GM21619 (cell line): ENCODE measurements at regions not wholly inside any gene's neighbourhood (a gene's known extent, or its start where the extent isn't known, plus 50 kb on each side); places are given as distances from the start of the nearest gene placed in this dataset.

Experiments used
- ATAC-seq: cut with Tn5 transposase; IDR thresholded peaks from one replicate; pipeline ENCODE4 v1.9.1; 2021; ENCODE audit not compliant: unreplicated experiment

DNA sequence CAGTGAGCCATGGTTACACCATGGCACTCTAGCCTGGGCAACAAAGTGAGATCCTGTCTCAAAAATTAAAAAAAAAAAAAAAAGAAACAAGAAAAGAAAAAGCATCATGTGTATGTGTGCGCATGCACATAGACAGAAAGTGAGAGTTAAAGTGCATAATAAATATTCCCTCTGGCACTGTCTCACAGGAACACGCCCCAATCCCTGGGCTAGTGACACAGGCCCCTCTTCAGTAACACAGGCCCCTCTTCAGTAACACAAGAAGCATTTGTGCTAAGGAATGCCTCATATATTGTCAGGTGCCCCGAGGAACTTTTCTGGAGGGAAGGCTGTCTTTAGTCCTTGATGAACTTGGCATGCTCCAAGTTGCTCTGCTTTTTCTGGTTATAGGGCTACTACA, 57.5 kb downstream of the RPL27A start:
- no peak for ATAC-seq

DNA sequence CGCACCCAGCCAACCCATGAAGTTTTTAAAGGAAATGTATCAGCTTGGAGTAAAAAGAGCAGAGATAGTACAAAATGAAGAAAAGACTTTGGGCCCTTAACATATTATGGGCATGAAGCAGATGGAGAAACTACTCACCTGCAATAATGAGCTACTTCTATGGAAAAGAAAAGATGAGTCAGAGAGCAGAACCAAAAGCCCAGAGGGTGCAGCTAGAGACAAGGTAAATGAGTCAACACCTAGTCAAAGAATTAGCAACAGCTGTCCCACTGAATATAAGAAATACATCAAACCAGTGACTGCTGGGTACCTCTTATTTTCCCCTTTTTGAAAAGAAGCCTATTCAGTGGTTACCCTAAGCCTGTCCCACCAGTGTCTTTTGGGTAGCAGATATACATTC, 61.8 kb downstream of the RPL27A start:
- ATAC-seq, result no peak

DNA sequence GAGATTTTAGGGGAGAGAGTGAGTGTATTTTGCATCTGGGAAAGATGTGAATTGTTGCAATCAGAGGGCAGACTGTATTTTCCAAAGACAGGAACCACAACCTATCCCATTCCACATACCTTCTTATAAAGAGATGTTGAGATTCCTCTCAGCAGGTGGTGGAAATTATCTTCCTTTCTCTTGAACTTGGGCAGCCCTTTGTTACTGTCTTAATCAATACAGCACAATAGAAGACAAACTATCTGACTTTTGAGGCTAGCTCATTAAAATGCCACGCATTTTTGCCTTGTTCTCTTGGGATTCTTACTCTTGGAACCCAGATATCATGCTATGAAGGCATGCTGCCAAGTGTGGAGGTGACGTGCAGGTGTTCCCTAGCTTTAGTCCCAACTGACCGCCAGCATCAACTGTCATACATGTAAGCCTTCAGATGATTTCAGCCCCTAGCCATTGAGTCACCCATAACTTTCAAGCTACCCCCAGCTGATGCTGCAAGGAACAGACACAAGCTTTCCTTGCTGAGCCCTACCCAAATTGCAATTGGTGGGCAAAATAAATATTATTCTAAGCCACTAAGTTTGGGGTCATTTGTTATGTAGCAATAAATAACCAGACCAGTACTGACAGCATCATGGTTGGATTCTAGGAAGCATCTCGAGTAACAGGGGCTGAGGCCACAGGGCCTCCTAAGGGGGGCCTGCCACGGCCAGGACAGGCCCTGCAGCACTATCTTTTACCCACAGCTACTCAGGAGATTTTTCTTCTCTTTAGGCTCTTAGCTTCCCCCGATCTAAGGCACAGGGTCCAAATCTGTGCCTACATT, 63.0 kb downstream of the RPL27A start:
- ATAC-seq, result no peak

DNA sequence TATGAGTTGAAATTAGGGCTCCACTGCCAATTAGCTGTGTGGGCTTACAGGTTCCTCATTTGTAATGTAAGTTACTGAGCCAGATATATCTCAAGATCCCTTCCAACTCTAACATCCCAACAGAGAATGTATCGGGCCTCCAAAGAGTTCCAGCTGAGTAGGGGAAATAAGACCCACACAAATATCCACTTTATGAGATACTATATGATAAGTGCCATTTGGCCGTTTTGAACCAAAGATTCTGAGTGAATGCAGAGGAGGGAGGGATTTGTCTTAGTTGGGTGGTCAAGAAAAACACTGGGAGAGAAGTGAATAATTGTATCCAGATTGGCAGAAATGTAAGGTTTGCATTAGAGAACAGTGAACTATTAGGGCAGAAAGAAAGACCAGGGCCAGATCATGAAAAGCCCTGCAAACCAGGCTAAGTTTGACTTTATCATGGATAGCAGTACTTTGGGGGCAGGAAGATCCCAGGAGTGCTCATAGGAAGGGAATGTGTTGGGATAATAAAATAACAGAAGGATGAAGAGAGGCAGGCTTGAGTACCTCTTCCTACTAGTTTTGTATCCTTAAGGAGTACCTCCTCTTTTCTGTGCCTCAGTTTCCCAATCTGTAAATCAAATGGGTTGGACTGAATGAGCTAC, 63.9 kb downstream of the RPL27A start:
- no peak for ATAC-seq

DNA sequence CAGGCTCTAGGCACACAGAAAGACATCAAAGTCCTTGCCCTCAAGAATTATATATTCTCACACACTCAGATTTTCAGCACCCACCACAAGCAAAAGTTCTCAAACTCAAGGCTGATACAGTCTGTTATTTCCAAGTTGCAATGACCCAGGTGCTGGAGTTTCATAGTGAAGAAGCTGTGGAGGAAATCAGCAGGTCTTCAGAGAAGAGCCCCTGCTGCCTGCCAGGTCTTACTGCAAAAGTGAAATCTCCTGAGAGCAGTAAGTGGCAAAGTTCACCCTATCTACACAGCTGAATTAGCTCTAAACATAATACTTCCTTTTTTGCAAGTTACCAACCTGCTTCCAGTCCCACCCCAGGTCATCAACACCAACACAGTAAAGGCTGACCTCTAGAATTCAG, 64.6 kb downstream of the RPL27A start:
- no peak for ATAC-seq

DNA sequence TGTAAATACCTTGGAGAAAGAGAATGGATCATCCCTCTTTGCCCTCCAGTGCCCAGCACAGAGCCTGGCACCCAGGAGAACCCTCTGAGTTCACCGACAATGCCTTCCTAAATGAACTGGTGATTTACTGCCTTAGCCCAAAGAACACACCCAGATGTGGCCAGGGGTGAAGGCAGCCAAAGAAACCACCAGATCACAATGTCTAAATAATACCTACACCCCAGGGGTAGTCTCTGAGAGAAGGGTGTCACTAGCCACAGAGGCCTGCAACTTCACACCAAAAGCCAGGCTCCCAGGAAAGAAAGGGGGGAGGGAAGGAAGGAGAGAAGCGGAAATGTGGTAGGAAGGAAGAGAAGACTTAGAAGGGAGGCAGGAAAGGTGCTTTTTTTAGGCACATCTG, 65.7 kb downstream of the RPL27A start:
- no peak for ATAC-seq

DNA sequence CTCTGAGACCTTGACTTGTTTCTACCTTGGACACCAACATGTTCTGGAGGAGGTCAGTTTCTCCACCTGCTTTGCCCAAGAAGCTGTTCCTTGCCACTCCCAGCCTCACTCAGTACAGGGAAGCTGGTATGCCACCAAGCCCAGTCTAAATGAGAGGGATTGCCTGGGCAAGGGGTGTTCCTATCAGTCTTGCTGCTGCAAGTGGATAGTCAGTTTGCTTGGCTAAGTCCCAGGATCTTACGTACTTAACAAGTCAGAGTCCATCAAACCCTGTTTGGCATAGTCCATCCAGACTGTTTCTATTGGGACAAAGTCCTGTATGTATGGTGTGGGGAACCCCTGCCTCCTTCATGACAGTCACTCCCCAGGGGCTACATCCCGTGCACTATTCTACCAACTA, 66.6 kb downstream of the RPL27A start:
- no peak for ATAC-seq

DNA sequence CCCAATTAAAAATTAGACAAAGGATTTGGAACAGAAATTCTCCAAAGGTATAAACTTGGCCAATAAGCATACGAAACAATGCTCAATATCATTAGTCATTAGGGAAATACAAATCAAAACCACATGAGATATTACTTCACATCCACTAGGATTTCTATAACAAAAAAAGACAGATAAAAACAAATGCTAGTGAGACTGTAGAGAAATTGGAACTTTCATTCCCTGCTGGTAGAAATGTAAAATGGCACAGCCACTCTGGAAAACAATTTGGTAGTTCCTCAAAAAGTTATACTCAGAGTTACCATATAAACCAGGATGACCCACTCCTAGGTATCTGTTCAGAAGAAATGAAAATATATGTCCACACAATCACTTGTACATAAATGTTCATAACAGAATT, 71.6 kb downstream of the RPL27A start:
- no peak for ATAC-seq

DNA sequence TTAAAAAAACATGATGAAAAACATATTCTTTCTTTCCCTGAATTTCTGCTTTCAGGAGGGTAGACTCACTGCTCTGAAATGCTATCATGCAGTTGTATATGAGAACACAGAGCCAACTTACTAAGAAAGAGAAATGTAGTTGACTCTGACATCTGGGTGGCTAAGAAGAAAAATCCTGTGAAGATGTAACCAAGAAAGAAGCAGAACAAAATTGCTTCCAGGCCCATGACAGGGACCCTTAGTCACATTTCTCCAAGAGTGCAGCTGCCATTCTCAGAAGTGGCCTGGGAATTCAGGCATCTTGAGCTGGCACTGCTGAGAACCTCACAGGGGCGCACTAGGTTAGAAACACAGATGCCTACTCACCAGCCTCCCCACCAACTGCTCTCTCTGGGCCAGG, 73.6 kb downstream of the RPL27A start:
- ATAC-seq, result no peak

DNA sequence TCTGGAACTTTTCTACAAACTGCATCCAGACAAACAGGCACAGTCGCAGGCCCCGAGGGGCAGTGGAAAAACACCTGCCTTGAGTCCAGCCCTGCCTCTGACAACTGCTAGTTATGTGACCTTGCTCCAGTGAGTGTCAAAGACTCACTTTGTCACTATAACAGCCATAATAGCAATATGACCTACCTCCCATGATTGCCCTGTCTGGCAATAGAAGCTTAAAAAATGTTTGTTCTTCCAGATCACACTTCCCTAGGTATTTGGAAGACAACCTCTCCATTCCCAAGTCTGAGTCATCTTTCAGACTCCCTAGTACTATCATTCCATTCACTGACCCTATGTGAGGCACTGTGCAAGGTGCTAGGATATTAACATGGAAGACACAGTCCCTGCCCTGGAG, 74.5 kb downstream of the RPL27A start:
- no peak for ATAC-seq

DNA sequence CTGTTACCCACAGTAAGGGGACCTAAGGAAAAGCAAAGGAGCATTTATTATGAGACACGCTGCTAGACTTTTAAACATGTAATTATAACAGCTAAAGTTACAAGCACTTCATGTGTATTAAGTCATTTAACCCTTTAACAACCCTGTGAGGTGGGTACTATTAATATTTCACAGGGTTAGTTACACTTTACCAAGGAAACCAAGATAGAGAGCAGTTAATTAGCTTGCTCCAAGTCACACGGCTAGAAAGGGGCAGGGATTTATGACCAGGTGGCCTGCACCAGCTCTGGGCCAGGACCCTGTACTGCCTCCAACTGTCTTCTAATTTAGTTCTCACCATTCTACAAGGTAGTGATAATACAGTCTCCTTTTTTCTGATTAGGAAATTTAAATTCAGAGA, 74.9 kb downstream of the RPL27A start:
- no peak for ATAC-seq

DNA sequence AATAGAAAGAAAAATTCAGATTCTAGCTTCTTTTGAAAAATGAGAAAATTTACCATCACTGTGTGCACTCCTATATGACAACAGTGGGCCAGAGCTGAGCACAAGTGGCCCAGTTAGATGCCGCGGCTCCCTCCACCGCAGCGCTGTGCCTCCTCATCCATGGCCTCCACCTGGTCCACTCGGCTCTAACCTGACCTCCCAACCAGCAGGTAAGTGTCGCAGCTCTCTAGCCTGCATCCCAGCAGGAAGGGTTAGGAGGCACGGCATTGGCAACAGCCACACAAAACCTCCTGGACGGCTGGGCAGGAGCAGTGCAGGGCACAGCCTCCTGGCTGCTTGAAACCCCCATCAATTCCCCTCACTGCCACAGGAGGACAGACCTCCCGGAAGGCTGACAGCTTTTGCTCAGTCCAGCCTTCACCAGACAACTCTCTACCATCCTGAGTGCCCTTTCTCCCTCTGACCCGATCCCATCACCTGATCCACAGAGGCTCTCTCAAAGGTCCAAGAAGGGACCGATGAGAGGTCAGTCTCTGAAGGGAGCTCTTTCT, 76.1 kb downstream of the RPL27A start:
- no peak for ATAC-seq

DNA sequence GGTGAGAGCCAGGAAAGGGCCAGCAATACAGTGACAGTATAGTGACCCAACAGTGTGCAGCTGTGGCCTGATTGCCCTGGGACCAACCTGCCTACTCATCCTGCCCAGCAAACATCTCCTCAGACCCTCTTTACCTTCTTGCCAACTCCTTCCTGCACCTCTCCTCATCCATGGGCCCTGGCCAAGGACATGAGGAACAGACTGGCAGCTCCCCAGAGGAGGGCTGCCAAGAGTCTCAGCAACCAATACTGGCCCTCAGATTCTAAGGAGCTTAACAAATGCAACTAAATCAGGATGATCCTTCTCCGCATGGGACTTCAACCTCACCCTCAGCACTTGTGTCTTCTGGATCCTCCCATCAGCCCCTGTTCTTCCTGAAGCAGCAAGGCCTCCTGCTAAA, 77.0 kb downstream of the RPL27A start:
- ATAC-seq, result no peak

DNA sequence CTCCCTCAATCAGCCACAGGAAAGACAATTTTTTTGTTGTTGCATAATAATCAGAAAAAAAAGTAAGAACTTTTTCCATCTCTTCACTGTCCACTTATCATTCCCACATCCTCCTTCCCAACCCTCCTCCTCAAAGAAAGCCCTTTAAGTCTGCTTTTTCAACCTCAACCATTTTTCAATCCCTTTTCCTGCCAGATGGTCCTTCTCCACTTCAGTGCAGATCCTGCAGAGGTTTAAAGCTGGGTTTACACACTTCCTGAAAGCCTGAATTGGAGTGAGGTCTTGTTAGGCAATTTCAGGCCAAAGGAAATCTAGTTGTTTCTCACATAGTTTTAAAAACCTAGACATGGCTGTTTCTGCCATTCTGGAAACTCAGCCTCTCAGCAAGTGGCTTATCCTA, 78.3 kb downstream of the RPL27A start:
- no peak for ATAC-seq

DNA sequence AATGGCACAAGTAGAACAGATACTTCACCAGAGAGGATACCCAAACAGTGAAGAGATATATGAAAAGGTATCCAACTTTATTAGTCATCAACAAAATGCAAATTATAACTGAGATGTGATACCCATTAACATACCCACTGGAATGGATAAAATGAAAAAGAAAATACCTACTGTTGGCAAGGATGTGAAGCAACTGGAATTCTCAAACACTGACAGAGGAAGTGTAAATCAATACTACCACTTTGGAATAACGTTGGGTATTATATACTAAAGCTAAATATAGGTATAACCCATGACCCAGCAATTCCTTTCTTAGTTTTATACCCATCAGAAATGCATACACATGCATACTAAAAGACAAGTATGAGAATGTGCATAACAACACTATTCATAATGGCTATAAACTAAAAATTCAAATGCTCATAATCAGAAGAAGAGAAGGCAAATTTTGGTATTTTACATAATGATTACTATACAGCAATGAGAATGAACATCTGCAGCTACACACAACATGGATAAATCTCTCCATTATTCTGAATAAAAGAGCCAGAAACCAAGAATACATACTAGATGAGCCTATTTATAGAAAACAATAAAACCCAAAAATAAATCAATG, 80.6 kb downstream of the RPL27A start:
- no peak for ATAC-seq

DNA sequence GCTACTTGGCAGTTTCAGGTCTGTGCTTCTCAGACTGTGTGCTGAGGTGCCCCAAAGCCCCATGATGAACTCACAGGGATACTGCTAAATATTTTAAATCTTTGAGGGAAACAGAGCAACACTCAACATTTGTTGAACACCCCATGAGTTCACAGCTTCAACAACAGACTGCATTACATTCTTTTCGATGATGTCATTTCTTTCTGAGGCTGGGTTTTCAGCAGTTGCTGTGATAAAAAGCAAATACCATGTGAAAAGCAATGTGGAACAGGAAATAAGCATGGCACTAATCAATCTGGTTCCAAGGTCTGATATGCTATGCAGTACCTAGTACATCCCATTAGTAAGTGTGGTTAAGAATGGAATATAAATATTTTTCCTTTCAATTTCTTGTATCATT, 82.7 kb downstream of the RPL27A start:
- ATAC-seq, result no peak

DNA sequence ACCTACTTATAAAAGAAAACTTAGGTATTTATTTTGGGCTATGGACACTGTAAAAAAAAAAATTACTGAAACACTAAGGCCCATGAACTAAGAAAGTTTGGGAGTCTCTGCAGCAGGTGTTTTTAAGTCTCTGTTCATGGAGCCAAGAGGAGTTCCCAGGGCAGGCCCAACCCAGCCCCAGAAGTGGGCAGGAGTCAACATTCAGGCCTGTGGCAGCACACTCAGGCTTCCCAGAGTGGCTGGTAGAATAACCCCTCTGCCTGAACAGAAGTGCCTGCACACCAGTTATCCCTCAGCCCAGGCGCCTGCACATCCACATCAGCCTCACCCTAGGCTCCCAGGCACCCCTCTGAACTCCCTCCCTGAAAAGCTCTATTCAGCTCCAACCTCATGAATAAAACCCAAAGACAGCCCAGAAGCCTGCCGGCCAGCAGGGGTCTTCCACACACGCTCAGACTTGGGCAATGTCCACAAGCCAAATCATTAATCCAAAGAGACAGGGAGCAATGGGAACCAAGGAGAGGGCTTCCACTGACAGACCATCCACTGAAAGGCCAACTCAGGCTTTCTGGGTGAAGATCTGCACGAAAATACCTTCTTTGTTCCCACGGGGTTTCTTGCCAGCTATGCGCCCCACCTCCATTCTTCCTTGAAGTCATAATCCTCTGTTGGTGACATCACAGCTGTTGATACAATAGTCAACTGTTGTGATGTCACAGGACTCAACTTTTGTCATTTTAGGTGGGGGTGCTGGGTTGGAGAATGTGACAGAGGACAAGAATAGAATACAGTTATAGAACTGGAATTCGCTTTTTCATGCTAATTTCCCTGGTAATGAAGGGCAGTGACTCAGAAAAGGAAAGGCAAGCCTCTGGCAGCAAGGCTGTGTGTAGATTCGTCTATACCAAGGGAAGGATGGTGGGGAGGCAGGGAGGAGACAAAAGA, 83.7 kb downstream of the RPL27A start:
- ATAC-seq, result no peak

DNA sequence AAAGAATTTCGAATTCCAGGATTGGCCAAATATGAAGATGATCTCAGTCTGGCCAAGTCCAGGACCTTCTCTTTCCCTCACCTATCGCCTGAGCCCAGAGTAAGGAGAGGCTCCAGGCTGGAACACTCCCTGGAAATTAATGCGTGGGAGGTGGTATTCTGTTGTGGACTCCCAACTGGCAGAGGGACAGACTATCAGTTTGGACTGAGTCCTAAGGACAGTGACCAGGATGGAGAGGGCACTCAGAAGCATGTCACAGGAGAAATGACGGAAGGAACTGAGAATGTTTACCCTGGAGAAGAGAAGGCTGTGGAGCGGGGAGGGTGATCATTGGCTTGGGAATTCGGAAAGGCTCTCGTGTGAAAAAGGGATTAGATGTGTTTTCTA, 84.4 kb downstream of the RPL27A start:
- ATAC-seq, result no peak

DNA sequence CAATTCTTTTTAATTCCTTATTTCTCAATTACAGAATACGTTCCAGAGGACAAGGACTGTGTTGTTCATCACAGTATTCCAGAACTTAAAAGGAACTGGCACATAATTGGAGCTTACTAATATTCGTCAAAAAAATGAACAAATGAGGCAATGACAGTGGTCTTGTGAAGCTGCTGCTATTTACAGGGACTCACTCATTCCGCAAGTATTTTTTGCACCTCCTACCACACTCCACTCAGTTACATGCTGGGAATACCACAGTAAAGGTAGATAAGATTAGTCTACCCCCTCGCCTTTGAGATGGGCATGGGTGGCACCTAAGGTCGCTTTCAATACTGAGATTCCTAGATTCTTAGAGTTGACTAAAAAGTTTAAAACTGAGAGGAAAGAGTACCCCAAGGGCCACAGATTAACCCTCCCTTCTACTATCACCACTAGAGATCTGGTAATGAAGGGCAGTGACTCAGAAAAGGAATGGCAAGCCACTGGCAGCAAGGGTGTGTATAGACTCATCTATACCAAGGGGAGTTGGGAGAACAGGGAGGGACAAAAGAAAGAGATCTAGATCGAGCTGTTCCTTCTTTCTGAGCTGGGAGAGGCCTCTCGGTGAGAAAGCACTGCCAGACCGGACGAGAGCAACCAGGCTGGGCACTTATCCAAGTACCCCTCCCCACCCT, 85.0 kb downstream of the RPL27A start:
- no peak for ATAC-seq

DNA sequence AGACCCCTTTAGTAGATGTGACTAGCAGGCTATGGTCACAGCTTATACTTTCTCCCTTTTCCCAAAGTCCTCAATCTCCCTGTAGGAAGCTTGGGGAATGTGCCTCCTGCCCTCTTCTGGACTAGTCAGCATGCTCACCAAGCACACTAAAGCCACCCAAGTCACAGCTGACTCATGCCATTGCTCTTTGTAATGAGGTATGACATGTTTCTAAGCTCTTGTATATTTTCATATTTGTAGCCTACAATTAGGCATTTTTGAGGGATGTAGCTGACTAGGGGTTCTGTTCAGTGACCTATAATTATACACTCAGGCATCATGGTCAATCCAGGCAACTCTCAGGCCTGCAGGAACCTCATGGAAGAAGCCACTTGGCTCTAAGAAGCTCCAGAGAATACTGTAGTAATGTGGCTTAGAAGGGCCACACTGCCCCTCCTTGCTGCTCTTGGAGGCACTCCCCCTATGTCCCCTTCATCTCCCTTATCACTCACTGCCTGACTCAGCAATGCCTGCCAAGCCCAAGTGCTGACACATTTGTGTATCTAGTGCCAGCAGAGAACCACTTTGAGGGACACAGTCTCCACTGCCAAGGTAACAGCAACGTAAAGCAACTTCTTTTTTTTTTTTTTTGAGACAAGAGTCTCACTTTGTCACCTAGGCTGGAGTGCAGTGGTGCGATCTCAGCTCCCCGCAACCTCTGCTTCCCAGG, 86.2 kb downstream of the RPL27A start:
- ATAC-seq, result no peak
